ENCODE measurements at regions not wholly inside any gene's neighbourhood (a gene's known extent, or its start where the extent isn't known, plus 50 kb on each side); places are given as distances from the start of the nearest gene placed in this dataset.

DNA sequence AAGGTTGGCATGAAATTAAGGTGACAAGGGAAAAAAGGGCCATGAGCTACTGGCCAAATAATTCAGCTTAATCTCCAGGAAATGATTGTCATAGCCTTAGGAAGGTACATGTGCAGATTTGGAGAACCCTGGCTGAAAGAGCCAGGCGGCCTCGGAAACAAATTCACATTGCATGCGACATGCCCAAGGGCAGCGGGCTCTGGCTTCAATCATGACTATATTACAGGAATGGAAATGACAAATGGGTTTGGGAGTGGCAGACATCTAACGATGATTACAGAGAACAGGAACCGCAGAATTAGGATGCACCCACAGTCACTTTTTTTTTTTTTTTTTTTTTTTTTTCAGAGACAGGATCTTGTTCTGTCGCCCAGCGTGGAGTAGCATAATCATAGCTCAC lies 112.4 kb upstream of the SALL4 start:
- TF ChIP-seq, protein P1, sequence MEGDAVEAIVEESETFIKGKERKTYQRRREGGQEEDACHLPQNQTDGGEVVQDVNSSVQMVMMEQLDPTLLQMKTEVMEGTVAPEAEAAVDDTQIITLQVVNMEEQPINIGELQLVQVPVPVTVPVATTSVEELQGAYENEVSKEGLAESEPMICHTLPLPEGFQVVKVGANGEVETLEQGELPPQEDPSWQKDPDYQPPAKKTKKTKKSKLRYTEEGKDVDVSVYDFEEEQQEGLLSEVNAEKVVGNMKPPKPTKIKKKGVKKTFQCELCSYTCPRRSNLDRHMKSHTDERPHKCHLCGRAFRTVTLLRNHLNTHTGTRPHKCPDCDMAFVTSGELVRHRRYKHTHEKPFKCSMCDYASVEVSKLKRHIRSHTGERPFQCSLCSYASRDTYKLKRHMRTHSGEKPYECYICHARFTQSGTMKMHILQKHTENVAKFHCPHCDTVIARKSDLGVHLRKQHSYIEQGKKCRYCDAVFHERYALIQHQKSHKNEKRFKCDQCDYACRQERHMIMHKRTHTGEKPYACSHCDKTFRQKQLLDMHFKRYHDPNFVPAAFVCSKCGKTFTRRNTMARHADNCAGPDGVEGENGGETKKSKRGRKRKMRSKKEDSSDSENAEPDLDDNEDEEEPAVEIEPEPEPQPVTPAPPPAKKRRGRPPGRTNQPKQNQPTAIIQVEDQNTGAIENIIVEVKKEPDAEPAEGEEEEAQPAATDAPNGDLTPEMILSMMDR (IDR thresholded peaks at IDR 0.05): no peak
- no peak for TF ChIP-seq POLR2A (IDR thresholded peaks at IDR 0.05)

Data from transverse colon (tissue), 3 donors.